Parathyroid adenoma (tissue), 2 donors: ENCODE measurements at regions not wholly inside any gene's neighbourhood (a gene's known extent, or its start where the extent isn't known, plus 50 kb on each side); places are given as distances from the start of the nearest gene placed in this dataset.

Experiments
- H2AFZ ChIP-seq: fragments of 300-600 bp; sonication (generic); one replicate; pipeline ENCODE4 v1.7.0; 2017; ENCODE audit warnings: antibody characterized with exemption, mild to moderate bottlenecking
- H3K27ac ChIP-seq: fragments of 300-600 bp; sonication (generic); one replicate; pipeline ENCODE4 v1.7.0; 2017
- H3K27me3 ChIP-seq: fragments of 300-600 bp; sonication (generic); one replicate; pipeline ENCODE4 v1.7.0; 2017; ENCODE audit warnings: low read length; ENCODE audit not compliant: control insufficient read depth, insufficient read depth
- H3K36me3 ChIP-seq: fragments of 300-600 bp; sonication (generic); one replicate; pipeline ENCODE4 v1.7.0; 2017; ENCODE audit warnings: low read length; ENCODE audit not compliant: control insufficient read depth, insufficient read depth
- H3K4me1 ChIP-seq: fragments of 300-600 bp; sonication (generic); one replicate; pipeline ENCODE4 v1.7.0; 2017; ENCODE audit warnings: control low read depth
- H3K4me2 ChIP-seq: fragments of 300-600 bp; sonication (generic); one replicate; pipeline ENCODE4 v1.7.0; 2017; ENCODE audit warnings: low read length
- H3K4me3 ChIP-seq: fragments of 300-600 bp; sonication (generic); one replicate; pipeline ENCODE4 v1.7.0; 2017; ENCODE audit warnings: low read depth, low read length
- H3K79me2 ChIP-seq: fragments of 300-600 bp; sonication (generic); one replicate; pipeline ENCODE4 v1.7.0; 2017; ENCODE audit warnings: control low read depth
- H3K9ac ChIP-seq: fragments of 300-600 bp; sonication (generic); one replicate; pipeline ENCODE4 v1.7.0; 2017; ENCODE audit warnings: mild to moderate bottlenecking
- H3K9me3 ChIP-seq: fragments of 300-600 bp; sonication (generic); one replicate; pipeline ENCODE4 v1.7.0; 2017; ENCODE audit warnings: low read length; ENCODE audit not compliant: control insufficient read depth
- CTCF ChIP-seq: fragments of 300-600 bp; sonication (generic); IDR thresholded peaks from one replicate; pipeline ENCODE4 v1.7.0; 2017; ENCODE audit warnings: antibody characterized with exemption, mild to moderate bottlenecking
- donor health status: primary hyperparathyroidism.

- Histone ChIP-seq H3K27ac (no peak overlapping the region), H3K27me3 (no peaks in the 10 kb centered on the region)
- no peak for TF ChIP-seq CTCF
Measured at GRCh38 chr21:35908311-35909078, 151.8 kb downstream of the SETD4 start.

DNA sequence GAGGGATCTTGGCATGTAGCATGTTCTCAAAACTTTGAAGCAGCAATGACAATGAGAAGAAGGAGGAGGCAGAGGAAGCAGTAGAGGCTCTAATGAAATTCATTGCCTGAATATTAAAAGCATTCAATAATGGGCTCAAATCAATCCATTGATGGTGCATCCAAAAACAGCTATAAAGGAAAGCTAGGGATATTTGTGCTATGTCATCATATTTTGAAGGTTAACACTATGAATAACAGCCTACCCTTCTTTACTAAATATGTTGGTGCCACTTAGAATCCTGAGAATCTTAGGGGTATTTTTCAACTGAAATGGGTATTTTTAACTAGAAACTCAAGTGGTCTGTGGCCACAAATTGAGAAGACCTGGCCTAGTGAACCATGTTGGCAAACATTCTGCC, 153.7 kb downstream of the SETD4 start:
- no peak for TF ChIP-seq CTCF
- H3K27ac ChIP-seq = no peak overlapping the region
- H3K4me3 ChIP-seq = no peak overlapping the region
- H3K9ac ChIP-seq = no peak overlapping the region
- H3K4me1 ChIP-seq = no peaks in the 10 kb centered on the region
- H3K79me2 ChIP-seq = no peaks in the 10 kb centered on the region
- H3K36me3 ChIP-seq = no peaks in the 10 kb centered on the region
- no peak overlapping the region for H3K4me2 ChIP-seq
- no peak overlapping the region for H2AFZ ChIP-seq
- H3K9me3 ChIP-seq = no peaks in the 10 kb centered on the region
- H3K27me3 ChIP-seq = no peaks in the 10 kb centered on the region

More at GRCh38 chr21:35908311-35909078, 151.8 kb downstream of the SETD4 start:
- Histone ChIP-seq H3K4me3 (no peak overlapping the region), H3K79me2 (no peaks in the 10 kb centered on the region), H3K9ac (no peak overlapping the region), H3K36me3 (no peaks in the 10 kb centered on the region), H2AFZ (no peak overlapping the region), H3K4me2 (no peak overlapping the region), H3K9me3 (no peaks in the 10 kb centered on the region), H3K4me1 (no peaks in the 10 kb centered on the region)

- no peaks in the 10 kb centered on the region for H3K9me3 ChIP-seq
- H3K79me2 ChIP-seq = no peaks in the 10 kb centered on the region
- H3K4me1 ChIP-seq = no peaks in the 10 kb centered on the region
- no peak for TF ChIP-seq CTCF
- no peaks in the 10 kb centered on the region for H3K36me3 ChIP-seq
- no peak overlapping the region for H2AFZ ChIP-seq
- H3K9ac ChIP-seq = no peak overlapping the region
- H3K4me2 ChIP-seq = no peak overlapping the region
- H3K4me3 ChIP-seq = no peak overlapping the region
- no peak overlapping the region for H3K27ac ChIP-seq
- H3K27me3 ChIP-seq = no peaks in the 10 kb centered on the region
Measured at GRCh38 chr21:35905963-35906345, 154.4 kb downstream of the SETD4 start.

DNA sequence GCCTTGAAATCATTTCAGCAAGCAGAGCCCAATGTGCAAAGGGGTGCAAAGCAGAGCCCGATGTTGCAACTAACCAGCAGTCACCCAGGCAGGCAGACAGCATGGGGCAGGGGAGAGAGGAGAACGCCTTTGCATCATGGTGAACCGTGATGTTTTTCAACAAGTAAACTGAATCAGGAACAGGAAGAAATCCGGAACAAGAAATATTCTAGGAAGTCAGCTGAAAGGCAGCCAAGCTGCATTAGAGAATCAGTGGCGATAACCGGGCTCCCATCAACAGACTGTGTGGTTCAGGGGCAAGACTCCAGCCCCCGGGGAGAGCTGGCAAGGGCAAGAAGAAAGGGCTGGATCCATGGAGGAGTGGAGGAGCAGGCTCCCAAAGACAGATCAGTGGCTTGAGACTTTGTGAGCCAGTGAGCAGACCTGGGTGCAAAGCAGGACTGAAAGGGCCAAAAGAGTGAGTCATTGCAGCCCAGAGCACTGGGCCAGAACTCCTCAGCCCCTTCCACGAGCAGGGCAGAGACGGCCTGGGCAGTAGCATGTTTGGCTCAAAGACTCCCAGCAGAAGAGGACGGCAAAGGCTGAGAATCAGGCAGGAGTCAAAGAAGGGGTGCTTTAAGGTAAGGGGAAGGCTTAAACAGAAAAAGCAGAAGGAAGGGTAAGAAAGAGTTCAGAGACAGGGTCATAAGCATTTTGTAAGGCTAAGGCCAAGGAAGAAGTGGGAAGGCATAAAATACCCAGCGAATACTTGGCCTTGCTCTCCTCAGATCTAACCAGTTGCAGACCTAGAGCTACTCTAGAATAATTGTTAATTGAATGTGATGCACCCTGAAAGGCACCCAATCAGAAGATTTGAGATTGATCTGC, 155.0 kb downstream of the SETD4 start:
- Histone ChIP-seq H2AFZ (no peak overlapping the region), H3K9ac (no peak overlapping the region), H3K79me2 (no peaks in the 10 kb centered on the region), H3K4me2 (no peak overlapping the region), H3K36me3 (no peaks in the 10 kb centered on the region), H3K9me3 (no peaks in the 10 kb centered on the region), H3K27me3 (no peaks in the 10 kb centered on the region), H3K4me1 (no peaks in the 10 kb centered on the region), H3K4me3 (no peak overlapping the region), H3K27ac (no peak overlapping the region)
- TF ChIP-seq CTCF = no peak
